Suprapubic skin (tissue), 4 donors: ENCODE measurements at regions not wholly inside any gene's neighbourhood (a gene's known extent, or its start where the extent isn't known, plus 50 kb on each side); places are given as distances from the start of the nearest gene placed in this dataset.

Experiments
- DNase-seq, 2 donors: peaks; one replicate each; pipeline ENCODE4 v3.0.0-alpha.2; 2019; ENCODE audit warnings: low spot score in 2 of 2
- H3K27ac ChIP-seq: fragments of 200-600 bp; sonication (generic); one replicate; pipeline ENCODE4 v1.5.1; 2019
- H3K27me3 ChIP-seq: fragments of 200-600 bp; sonication (generic); one replicate; pipeline ENCODE4 v1.5.1; 2019
- H3K36me3 ChIP-seq: fragments of 200-600 bp; sonication (generic); one replicate; pipeline ENCODE4 v1.5.1; 2019
- H3K4me1 ChIP-seq: fragments of 200-600 bp; sonication (generic); one replicate; pipeline ENCODE4 v1.5.1; 2019
- H3K4me3 ChIP-seq: fragments of 200-600 bp; sonication (generic); one replicate; pipeline ENCODE4 v1.5.1; 2019; ENCODE audit warnings: mild to moderate bottlenecking
- H3K9me3 ChIP-seq: fragments of 200-600 bp; sonication (generic); one replicate; pipeline ENCODE4 v1.5.1; 2019
- CTCF ChIP-seq, 2 donors: fragments of 200-600 bp in 1 of 2; fragments of 450-650 bp in 1 of 2; sonication (generic) in 1 of 2; IDR thresholded peaks; one replicate each; pipeline ENCODE4 v1.5.1; 2016 to 2019; ENCODE audit warnings: antibody characterized with exemption in 2 of 2, mild to moderate bottlenecking in 1 of 2, moderate library complexity in 1 of 2
- EP300 ChIP-seq: sonication (generic); formaldehyde crosslinking; IDR thresholded peaks from one replicate; pipeline ENCODE4 v1.6.1; 2017; ENCODE audit warnings: antibody characterized with exemption
- POLR2A ChIP-seq, 2 donors: fragments of 450-650 bp; IDR thresholded peaks; one replicate each; pipeline ENCODE4 v1.6.1; 2017; ENCODE audit warnings: antibody characterized with exemption in 2 of 2, mild to moderate bottlenecking in 2 of 2, moderate library complexity in 2 of 2
- POLR2AphosphoS5 ChIP-seq, 3 donors: sonication (generic); formaldehyde crosslinking; IDR thresholded peaks; one replicate each; pipeline ENCODE4 v1.6.1; 2017; ENCODE audit warnings: antibody characterized with exemption in 3 of 3
- WGBS: methylation state at CpG from one replicate; pipeline ENCODE4 v1.1.5; 2018; 5-methylcytosine and 5-hydroxymethylcytosine counted together

GRCh38 chr2:64325852-64326577 is 127.9 kb upstream of the LGALSL start:
- no peak overlapping the region for H3K4me3 ChIP-seq
- H3K9me3 ChIP-seq, result no peaks in the 10 kb centered on the region
- peaks cover 39% of the 10 kb centered on the region for H3K4me1 ChIP-seq
- WGBS, result 74% methylated on average over 8 of the region's 8 CpGs
- H3K27ac ChIP-seq, result no peak overlapping the region
- H3K36me3 ChIP-seq, result no peaks in the 10 kb centered on the region
- no peak for DNase-seq
- H3K27me3 ChIP-seq, result no peaks in the 10 kb centered on the region
- TF ChIP-seq CTCF (IDR thresholded peaks at IDR 0.05) (no peak), POLR2A (IDR thresholded peaks at IDR 0.05) (no peak), EP300 (no peak), POLR2AphosphoS5 (IDR thresholded peaks at IDR 0.05) (no peak)

GRCh38 chr2:64326578-64327050 is 127.3 kb upstream of the LGALSL start:
- no peak for DNase-seq
- TF ChIP-seq POLR2A (IDR thresholded peaks at IDR 0.05) (no peak), EP300 (no peak)
- 79% methylated on average over 14 of the region's 14 CpGs for WGBS
- Histone ChIP-seq H3K27ac (no peak overlapping the region), H3K4me1 (peaks cover 45% of the 10 kb centered on the region), H3K9me3 (no peaks in the 10 kb centered on the region), H3K4me3 (no peak overlapping the region), H3K27me3 (no peaks in the 10 kb centered on the region), H3K36me3 (no peaks in the 10 kb centered on the region)

GRCh38 chr2:64327129-64327509 is 126.8 kb upstream of the LGALSL start:
- no peak overlapping the region for H3K27ac ChIP-seq
- H3K4me3 ChIP-seq, result no peak overlapping the region
- peaks cover 46% of the 10 kb centered on the region for H3K4me1 ChIP-seq
- TF ChIP-seq CTCF (IDR thresholded peaks at IDR 0.05) (no peak), EP300 (no peak), POLR2A (IDR thresholded peaks at IDR 0.05) (no peak), POLR2AphosphoS5 (IDR thresholded peaks at IDR 0.05) (no peak)
- no peaks in the 10 kb centered on the region for H3K9me3 ChIP-seq
- H3K36me3 ChIP-seq, result no peaks in the 10 kb centered on the region
- H3K27me3 ChIP-seq, result no peaks in the 10 kb centered on the region
- 77% methylated on average over 5 of the region's 5 CpGs for WGBS
- no peak for DNase-seq

GRCh38 chr2:64327510-64328414 is 126.2 kb upstream of the LGALSL start:
- Histone ChIP-seq H3K4me3 (peak overlapping the region; percentile 24), H3K27me3 (no peaks in the 10 kb centered on the region), H3K36me3 (no peaks in the 10 kb centered on the region), H3K27ac (peak overlapping the region; percentile 21), H3K9me3 (no peaks in the 10 kb centered on the region), H3K4me1 (peaks cover 46% of the 10 kb centered on the region)
- DNase-seq, result peak in 1 of 2 donors; percentile 77
- TF ChIP-seq CTCF (IDR thresholded peaks at IDR 0.05) (peak in 1 of 2 donors; percentile 29), POLR2AphosphoS5 (IDR thresholded peaks at IDR 0.05) (no peak)
- WGBS, result 71% methylated on average over 15 of the region's 16 CpGs

GRCh38 chr2:64328415-64328722 is 125.6 kb upstream of the LGALSL start:
- WGBS, result 52% methylated on average over 8 of the region's 8 CpGs
- peaks cover 46% of the 10 kb centered on the region for H3K4me1 ChIP-seq
- peak in 1 of 2 donors; percentile 43 for DNase-seq

More at GRCh38 chr2:64328415-64328722, 125.6 kb upstream of the LGALSL start:
- Histone ChIP-seq H3K27me3 (no peaks in the 10 kb centered on the region), H3K36me3 (no peaks in the 10 kb centered on the region), H3K9me3 (no peaks in the 10 kb centered on the region), H3K4me3 (no peak overlapping the region), H3K27ac (peak overlapping the region; percentile 21)
- TF ChIP-seq EP300 (no peak), POLR2AphosphoS5 (IDR thresholded peaks at IDR 0.05) (no peak), CTCF (IDR thresholded peaks at IDR 0.05) (no peak), POLR2A (IDR thresholded peaks at IDR 0.05) (no peak)
